Smooth muscle cell (in vitro differentiated cells): ENCODE measurements at regions not wholly inside any gene's neighbourhood (a gene's known extent, or its start where the extent isn't known, plus 50 kb on each side); places are given as distances from the start of the nearest gene placed in this dataset.
A peak's percentile ranks its signal among the peaks of the same experiment; 100 is the strongest.

ENCODE experiments used
- DNase-seq: peaks from one replicate; lab custom pipeline; 2025; ENCODE audit not compliant: unreplicated experiment; lab: John Stamatoyannopoulos, UW
- H2AFZ ChIP-seq: fragments of 200-600 bp; sonication (generic); 2 replicates; pipeline ENCODE4 v1.6.0; 2016; ENCODE audit warnings: antibody characterized with exemption, low read depth, mild to moderate bottlenecking
- H3F3A ChIP-seq: fragments of 200-600 bp; sonication (generic); 2 replicates; pipeline ENCODE4 v1.6.0; 2017; ENCODE audit warnings: antibody characterized with exemption, low read depth
- H3K27ac ChIP-seq: fragments of 200-600 bp; sonication (generic); 2 replicates; pipeline ENCODE4 v1.5.1; 2016; ENCODE audit warnings: low read depth, mild to moderate bottlenecking
- H3K27me3 ChIP-seq: fragments of 200-600 bp; sonication (generic); 2 replicates; pipeline ENCODE4 v1.6.1; 2016; ENCODE audit warnings: low read depth, mild to moderate bottlenecking
- H3K36me3 ChIP-seq: fragments of 200-600 bp; sonication (generic); 2 replicates; pipeline ENCODE4 v1.5.1; 2016; ENCODE audit warnings: low read depth
- H3K4me1 ChIP-seq: fragments of 200-600 bp; sonication (generic); 2 replicates; pipeline ENCODE4 v1.5.1; 2016; ENCODE audit warnings: low read depth
- H3K4me2 ChIP-seq: fragments of 200-600 bp; sonication (generic); 2 replicates; pipeline ENCODE4 v1.6.0; 2016; ENCODE audit warnings: mild to moderate bottlenecking
- H3K4me3 ChIP-seq: fragments of 200-600 bp; sonication (generic); 2 replicates; pipeline ENCODE4 v1.5.1; 2016; ENCODE audit warnings: mild to moderate bottlenecking
- H3K79me2 ChIP-seq: fragments of 200-600 bp; sonication (generic); 2 replicates; pipeline ENCODE4 v1.6.0; 2016; ENCODE audit warnings: low read depth, mild to moderate bottlenecking
- H3K9ac ChIP-seq: fragments of 200-600 bp; sonication (generic); 2 replicates; pipeline ENCODE4 v1.6.0; 2016; ENCODE audit warnings: low read depth
- H3K9me3 ChIP-seq: fragments of 200-600 bp; sonication (generic); replicated peaks from 2 replicates; pipeline ENCODE4 v1.5.1; 2016; ENCODE audit warnings: low read depth
- H4K20me1 ChIP-seq: fragments of 200-600 bp; sonication (generic); 2 replicates; pipeline ENCODE4 v1.6.0; 2016; ENCODE audit warnings: low read depth
- WGBS: methylation state at CpG from one replicate; pipeline ENCODE4 v1.1.7; 2016; ENCODE audit warnings: low lambda C conversion rate; 5-methylcytosine and 5-hydroxymethylcytosine counted together
- TF ChIP-seq, protein P1 (sequence below): fragments of 200-600 bp; sonication (generic); IDR thresholded peaks from 2 replicates; pipeline ENCODE4 v1.5.1; 2017; ENCODE audit warnings: borderline replicate concordance, mild to moderate bottlenecking, antibody characterized with exemption; ENCODE audit not compliant: insufficient read depth, poor library complexity, severe bottlenecking

- peaks cover 4% of the 10 kb centered on the region for H3K4me1 ChIP-seq
- H2AFZ ChIP-seq: no peak overlapping the region
- no peaks in the 10 kb centered on the region for H3F3A ChIP-seq
- H3K79me2 ChIP-seq: no peaks in the 10 kb centered on the region
- H3K36me3 ChIP-seq: no peaks in the 10 kb centered on the region
- no peaks in the 10 kb centered on the region for H4K20me1 ChIP-seq
- no peaks in the 10 kb centered on the region for H3K9me3 ChIP-seq
- H3K27ac ChIP-seq: no peak overlapping the region
- H3K4me2 ChIP-seq: no peak overlapping the region
- no peak for DNase-seq
- 87% methylated on average over 7 of the region's 7 CpGs for WGBS
- TF ChIP-seq, protein P1, sequence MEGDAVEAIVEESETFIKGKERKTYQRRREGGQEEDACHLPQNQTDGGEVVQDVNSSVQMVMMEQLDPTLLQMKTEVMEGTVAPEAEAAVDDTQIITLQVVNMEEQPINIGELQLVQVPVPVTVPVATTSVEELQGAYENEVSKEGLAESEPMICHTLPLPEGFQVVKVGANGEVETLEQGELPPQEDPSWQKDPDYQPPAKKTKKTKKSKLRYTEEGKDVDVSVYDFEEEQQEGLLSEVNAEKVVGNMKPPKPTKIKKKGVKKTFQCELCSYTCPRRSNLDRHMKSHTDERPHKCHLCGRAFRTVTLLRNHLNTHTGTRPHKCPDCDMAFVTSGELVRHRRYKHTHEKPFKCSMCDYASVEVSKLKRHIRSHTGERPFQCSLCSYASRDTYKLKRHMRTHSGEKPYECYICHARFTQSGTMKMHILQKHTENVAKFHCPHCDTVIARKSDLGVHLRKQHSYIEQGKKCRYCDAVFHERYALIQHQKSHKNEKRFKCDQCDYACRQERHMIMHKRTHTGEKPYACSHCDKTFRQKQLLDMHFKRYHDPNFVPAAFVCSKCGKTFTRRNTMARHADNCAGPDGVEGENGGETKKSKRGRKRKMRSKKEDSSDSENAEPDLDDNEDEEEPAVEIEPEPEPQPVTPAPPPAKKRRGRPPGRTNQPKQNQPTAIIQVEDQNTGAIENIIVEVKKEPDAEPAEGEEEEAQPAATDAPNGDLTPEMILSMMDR: no peak
- no peak overlapping the region for H3K9ac ChIP-seq
- no peaks in the 10 kb centered on the region for H3K27me3 ChIP-seq
- H3K4me3 ChIP-seq: no peak overlapping the region
These were observed 117.3 kb upstream of the ARID2 start for GRCh38 chr12:45612044-45612794.

DNA sequence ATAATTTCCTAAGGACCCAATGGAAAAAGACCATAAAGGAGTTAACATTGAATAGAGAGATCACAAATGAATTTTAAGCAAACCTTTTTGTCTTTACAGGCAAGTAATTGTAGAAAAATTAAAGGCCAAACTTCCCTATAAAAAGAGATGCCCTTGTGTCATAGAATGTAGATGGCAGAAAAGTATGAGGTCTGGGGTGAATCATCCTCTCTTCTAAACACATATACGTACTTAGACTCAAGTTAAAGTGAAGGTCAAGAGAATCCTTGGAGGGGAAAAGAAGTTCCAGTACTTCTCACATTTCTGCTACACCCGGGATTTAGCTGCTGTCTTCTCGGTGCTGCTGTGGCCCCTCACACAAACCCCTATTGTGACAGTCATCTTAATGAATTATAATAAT, 116.2 kb upstream of the ARID2 start:
- TF ChIP-seq, protein P1: no peak
- Histone ChIP-seq H3F3A (no peaks in the 10 kb centered on the region), H3K27me3 (no peaks in the 10 kb centered on the region), H3K4me2 (no peak overlapping the region), H3K4me3 (no peak overlapping the region), H4K20me1 (no peaks in the 10 kb centered on the region), H3K79me2 (no peaks in the 10 kb centered on the region), H3K9me3 (no peaks in the 10 kb centered on the region), H3K36me3 (no peaks in the 10 kb centered on the region), H3K9ac (no peak overlapping the region), H3K4me1 (peaks cover 4% of the 10 kb centered on the region), H2AFZ (peak overlapping the region; percentile 35), H3K27ac (no peak overlapping the region)
- no peak for DNase-seq
- 40% methylated on average over 3 of the region's 3 CpGs for WGBS

GRCh38 chr12:45613855-45614254, 115.7 kb upstream of the ARID2 start:
- 81% methylated on average over 2 of the region's 2 CpGs for WGBS

More at GRCh38 chr12:45613855-45614254, 115.7 kb upstream of the ARID2 start:
- H3K9ac ChIP-seq: no peak overlapping the region
- no peak overlapping the region for H3K27ac ChIP-seq
- TF ChIP-seq, protein P1: no peak
- H3K79me2 ChIP-seq: no peaks in the 10 kb centered on the region
- no peaks in the 10 kb centered on the region for H3K27me3 ChIP-seq
- H3K4me3 ChIP-seq: no peak overlapping the region
- no peaks in the 10 kb centered on the region for H4K20me1 ChIP-seq
- H3F3A ChIP-seq: no peaks in the 10 kb centered on the region
- H3K36me3 ChIP-seq: no peaks in the 10 kb centered on the region
- no peak overlapping the region for H3K4me2 ChIP-seq
- H3K4me1 ChIP-seq: peaks cover 4% of the 10 kb centered on the region
- no peak for DNase-seq
- peak overlapping the region; percentile 35 for H2AFZ ChIP-seq
- H3K9me3 ChIP-seq: no peaks in the 10 kb centered on the region
